CD14-positive monocyte (primary cell): ENCODE measurements at regions not wholly inside any gene's neighbourhood (a gene's known extent, or its start where the extent isn't known, plus 50 kb on each side); places are given as distances from the start of the nearest gene placed in this dataset.

Experiments
- DNase-seq, 3 donors: peaks; one replicate each; pipeline ENCODE4 v3.0.0-alpha.2; 2011 to 2022
- H2AFZ ChIP-seq: 2 replicates; pipeline ENCODE4 v1.6.0; 2012; ENCODE audit warnings: mild to moderate bottlenecking, low read depth, low read length, inconsistent platforms; ENCODE audit not compliant: insufficient read depth, poor library complexity, severe bottlenecking
- H3K27ac ChIP-seq, 2 donors: 1 replicate in 1 of 2; 2 replicates in 1 of 2; pipeline ENCODE4 v1.5.1; 2012 to 2013; ENCODE audit warnings: low read length in 2 of 2, control low read depth in 1 of 2, inconsistent platforms in 1 of 2, low read depth in 1 of 2, mild to moderate bottlenecking in 1 of 2
- H3K27me3 ChIP-seq, 2 donors: one replicate each; pipeline versions ENCODE4 v1.6.0 to v1.6.1; 2011 to 2013; ENCODE audit warnings: low read length in 2 of 2; ENCODE audit not compliant: control insufficient read depth in 2 of 2, insufficient read depth in 2 of 2
- H3K36me3 ChIP-seq, 2 donors: replicated peaks in 1 of 2; 1 replicate in 1 of 2; 2 replicates in 1 of 2; pipeline versions ENCODE4 v1.5.1 to v1.6.1; 2012 to 2013; ENCODE audit warnings: low read length in 2 of 2, control low read depth in 1 of 2, inconsistent platforms in 1 of 2, mild to moderate bottlenecking in 1 of 2; ENCODE audit not compliant: insufficient read depth in 2 of 2, control insufficient read depth in 1 of 2
- H3K4me1 ChIP-seq, 2 donors: 1 replicate in 1 of 2; 2 replicates in 1 of 2; pipeline versions ENCODE4 v1.5.1 to v1.6.1; 2012 to 2013; ENCODE audit warnings: low read length in 2 of 2, control low read depth in 1 of 2, inconsistent platforms in 1 of 2, mild to moderate bottlenecking in 1 of 2, moderate library complexity in 1 of 2; ENCODE audit not compliant: insufficient read depth in 2 of 2, control insufficient read depth in 1 of 2
- H3K4me2 ChIP-seq: replicated peaks from 2 replicates; pipeline ENCODE3; 2012; ENCODE audit warnings: low read length, moderate library complexity, mild to moderate bottlenecking; ENCODE audit not compliant: poor library complexity, severe bottlenecking; ENCODE audit errors: extremely low read depth
- H3K4me3 ChIP-seq, 3 experiments: fragments of 200-600 bp in 1 of 3; sonication (generic) in 1 of 3; replicated peaks in 1 of 3; 1 replicate in 2 of 3; 2 replicates in 1 of 3; pipeline ENCODE4 v1.5.1; 2011 to 2013; ENCODE audit warnings: low read length in 3 of 3, mild to moderate bottlenecking in 3 of 3, control low read depth in 2 of 3, low read depth in 2 of 3, inconsistent platforms in 1 of 3, moderate library complexity in 1 of 3
- H3K79me2 ChIP-seq: 2 replicates; pipeline ENCODE4 v1.6.0; 2012; ENCODE audit warnings: mild to moderate bottlenecking, control low read depth, inconsistent platforms, low read length, moderate library complexity; ENCODE audit not compliant: insufficient read depth
- H3K9ac ChIP-seq: 2 replicates; pipeline ENCODE4 v1.6.0; 2017; ENCODE audit warnings: low read length, mild to moderate bottlenecking; ENCODE audit not compliant: insufficient read depth, poor library complexity, severe bottlenecking
- H3K9me3 ChIP-seq, 2 donors: replicated peaks in 1 of 2; 1 replicate in 1 of 2; 2 replicates in 1 of 2; pipeline versions ENCODE4 v1.5.1 to v1.6.1; 2012 to 2013; ENCODE audit warnings: low read length in 2 of 2, control low read depth in 1 of 2; ENCODE audit not compliant: control insufficient read depth in 1 of 2, insufficient read depth in 1 of 2
- H4K20me1 ChIP-seq: 2 replicates; pipeline ENCODE4 v1.6.0; 2012; ENCODE audit warnings: mild to moderate bottlenecking, low read length, control low read depth, moderate library complexity; ENCODE audit not compliant: insufficient read depth
- H3K27ac Mint-ChIP-seq, 7 donors: one replicate each; pipeline ENCODE4 v1.8.0; 2020; ENCODE audit warnings: mild to moderate bottlenecking in 7 of 7, mixed read lengths in 7 of 7, moderate library complexity in 6 of 7, inconsistent platforms in 2 of 7
- H3K27me3 Mint-ChIP-seq, 3 donors: one replicate each; pipeline ENCODE4 v1.8.0; 2021 to 2022; ENCODE audit warnings: low read depth in 3 of 3, mild to moderate bottlenecking in 3 of 3, mixed read lengths in 3 of 3, moderate library complexity in 3 of 3, inconsistent platforms in 1 of 3
- H3K36me3 Mint-ChIP-seq, 2 donors: one replicate each; pipeline ENCODE4 v1.8.0; 2020; ENCODE audit warnings: mixed read lengths in 2 of 2, inconsistent platforms in 1 of 2, mild to moderate bottlenecking in 1 of 2
- H3K4me1 Mint-ChIP-seq: one replicate; pipeline ENCODE4 v1.8.0; 2020; ENCODE audit warnings: mild to moderate bottlenecking, mixed read lengths
- H3K4me3 Mint-ChIP-seq, 2 donors: one replicate each; pipeline ENCODE4 v1.8.0; 2020; ENCODE audit warnings: mild to moderate bottlenecking in 2 of 2, mixed read lengths in 2 of 2, moderate library complexity in 1 of 2
- H3K9me3 Mint-ChIP-seq, 7 donors: one replicate each; pipeline ENCODE4 v1.8.0; 2020 to 2022; ENCODE audit warnings: mixed read lengths in 7 of 7, mild to moderate bottlenecking in 6 of 7, moderate library complexity in 6 of 7, inconsistent platforms in 2 of 7
- WGBS: methylation state at CpG from one replicate; pipeline ENCODE4 v1.1.5; 2013; ENCODE audit warnings: missing lambda C conversion rate; ENCODE audit not compliant: insufficient coverage; 5-methylcytosine and 5-hydroxymethylcytosine counted together
- intact Hi-C, 2 donors: fragments of 100-400 bp; cut with micrococcal nuclease; formaldehyde crosslinking; loops; one replicate each; pipeline versions ENCODE4 v1.15.0 to v1.15.1; 2023
- TF ChIP-seq, protein P1 (sequence below): fragments of 200-600 bp; IDR thresholded peaks from one replicate; pipeline ENCODE4 v1.8.0; 2022; ENCODE audit warnings: antibody characterized with exemption, mild to moderate bottlenecking

DNA sequence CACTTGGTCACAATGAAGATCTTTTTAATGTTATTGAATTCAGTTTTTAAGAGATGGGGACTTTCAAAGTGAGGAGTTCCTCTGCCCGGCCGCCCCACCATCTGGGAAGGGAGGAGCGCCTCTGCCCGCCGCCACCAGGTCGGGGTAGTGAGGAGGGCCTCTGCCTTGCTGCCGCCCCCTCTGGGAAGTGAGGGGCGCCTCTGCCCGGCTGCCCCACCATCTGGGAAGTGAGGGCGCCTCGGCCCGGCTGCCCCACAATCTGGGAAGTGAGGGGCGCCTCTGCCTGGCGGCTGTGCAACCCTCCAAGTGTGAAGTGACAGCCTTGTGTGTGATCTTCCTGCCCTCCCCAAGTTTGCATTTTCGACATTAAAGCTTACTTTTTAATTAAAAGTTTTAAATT, 899.3 kb downstream of the TRIB2 start:
- Histone ChIP-seq H3K27ac (no peak overlapping the region), H2AFZ (no peak overlapping the region), H3K4me1 (no peaks in the 10 kb centered on the region), H3K79me2 (no peaks in the 10 kb centered on the region), H3K9me3 (peaks cover 3 to 11% of the 10 kb centered on the region in 2 donors), H3K36me3 (no peaks in the 10 kb centered on the region), H3K4me3 (no peak overlapping the region), H3K4me2 (no peak overlapping the region), H4K20me1 (no peaks in the 10 kb centered on the region), H3K27me3 (no peaks in the 10 kb centered on the region), H3K9ac (no peak overlapping the region)
- intact Hi-C loops = no loop called here
- H3K9me3 Mint-ChIP-seq = peaks cover 3 to 15% (median 5%) of the 10 kb centered on the region in 7 donors
- H3K27me3 Mint-ChIP-seq = peaks cover 0 to 5% (median 0%) of the 10 kb centered on the region in 3 donors
- H3K27ac Mint-ChIP-seq = no peak overlapping the region
- H3K4me3 Mint-ChIP-seq = no peak overlapping the region
- H3K4me1 Mint-ChIP-seq = no peaks in the 10 kb centered on the region
- no peaks in the 10 kb centered on the region for H3K36me3 Mint-ChIP-seq
- 86% methylated on average over 5 of the region's 15 CpGs for WGBS
- TF ChIP-seq, protein P1, sequence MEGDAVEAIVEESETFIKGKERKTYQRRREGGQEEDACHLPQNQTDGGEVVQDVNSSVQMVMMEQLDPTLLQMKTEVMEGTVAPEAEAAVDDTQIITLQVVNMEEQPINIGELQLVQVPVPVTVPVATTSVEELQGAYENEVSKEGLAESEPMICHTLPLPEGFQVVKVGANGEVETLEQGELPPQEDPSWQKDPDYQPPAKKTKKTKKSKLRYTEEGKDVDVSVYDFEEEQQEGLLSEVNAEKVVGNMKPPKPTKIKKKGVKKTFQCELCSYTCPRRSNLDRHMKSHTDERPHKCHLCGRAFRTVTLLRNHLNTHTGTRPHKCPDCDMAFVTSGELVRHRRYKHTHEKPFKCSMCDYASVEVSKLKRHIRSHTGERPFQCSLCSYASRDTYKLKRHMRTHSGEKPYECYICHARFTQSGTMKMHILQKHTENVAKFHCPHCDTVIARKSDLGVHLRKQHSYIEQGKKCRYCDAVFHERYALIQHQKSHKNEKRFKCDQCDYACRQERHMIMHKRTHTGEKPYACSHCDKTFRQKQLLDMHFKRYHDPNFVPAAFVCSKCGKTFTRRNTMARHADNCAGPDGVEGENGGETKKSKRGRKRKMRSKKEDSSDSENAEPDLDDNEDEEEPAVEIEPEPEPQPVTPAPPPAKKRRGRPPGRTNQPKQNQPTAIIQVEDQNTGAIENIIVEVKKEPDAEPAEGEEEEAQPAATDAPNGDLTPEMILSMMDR = no peak
- no peak for DNase-seq

DNA sequence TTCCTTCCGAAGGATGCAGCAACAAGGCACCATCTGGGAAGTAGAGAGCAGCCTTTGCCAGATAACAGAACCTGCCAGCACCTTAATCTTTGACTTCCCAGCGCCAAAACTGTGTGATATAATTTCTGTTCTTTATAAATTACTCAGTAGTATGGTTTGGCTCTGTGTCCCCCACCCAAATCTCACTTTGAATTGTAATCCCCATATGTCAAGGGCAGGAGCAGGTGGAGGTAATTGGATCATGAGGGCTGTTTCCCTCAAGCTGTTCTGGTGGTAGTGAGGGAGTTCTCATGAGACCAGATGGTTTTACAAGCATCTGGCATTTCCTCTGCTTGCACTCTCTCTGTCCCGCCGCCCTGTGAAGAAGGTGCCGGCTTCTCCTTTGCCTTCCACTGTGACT, 899.9 kb downstream of the TRIB2 start:
- H4K20me1 ChIP-seq = no peaks in the 10 kb centered on the region
- no peak overlapping the region for H3K9ac ChIP-seq
- no peaks in the 10 kb centered on the region for H3K36me3 Mint-ChIP-seq
- no peak overlapping the region for H2AFZ ChIP-seq
- DNase-seq = no peak
- peaks cover 3 to 11% of the 10 kb centered on the region in 2 donors for H3K9me3 ChIP-seq
- H3K9me3 Mint-ChIP-seq = peaks cover 3 to 15% (median 5%) of the 10 kb centered on the region in 7 donors
- no peak overlapping the region for H3K4me3 ChIP-seq
- no peaks in the 10 kb centered on the region for H3K36me3 ChIP-seq
- TF ChIP-seq, protein P1 = no peak
- no peak overlapping the region for H3K4me3 Mint-ChIP-seq
- intact Hi-C loops = no loop called here
- peaks cover 0 to 5% (median 0%) of the 10 kb centered on the region in 3 donors for H3K27me3 Mint-ChIP-seq
- no peaks in the 10 kb centered on the region for H3K27me3 ChIP-seq
- no peak overlapping the region for H3K27ac ChIP-seq
- H3K4me1 Mint-ChIP-seq = no peaks in the 10 kb centered on the region
- no peaks in the 10 kb centered on the region for H3K79me2 ChIP-seq
- no peak overlapping the region for H3K4me2 ChIP-seq
- no peaks in the 10 kb centered on the region for H3K4me1 ChIP-seq
- WGBS = 83% methylated on average over 3 of the region's 5 CpGs
- H3K27ac Mint-ChIP-seq = no peak overlapping the region
